RPMI7951 (cell line): ENCODE measurements at regions not wholly inside any gene's neighbourhood (a gene's known extent, or its start where the extent isn't known, plus 50 kb on each side); places are given as distances from the start of the nearest gene placed in this dataset.

Experiments used
- DNase-seq: peaks from one replicate; pipeline ENCODE4 v3.0.0-alpha.2; 2012; ENCODE audit warnings: low read depth

DNA sequence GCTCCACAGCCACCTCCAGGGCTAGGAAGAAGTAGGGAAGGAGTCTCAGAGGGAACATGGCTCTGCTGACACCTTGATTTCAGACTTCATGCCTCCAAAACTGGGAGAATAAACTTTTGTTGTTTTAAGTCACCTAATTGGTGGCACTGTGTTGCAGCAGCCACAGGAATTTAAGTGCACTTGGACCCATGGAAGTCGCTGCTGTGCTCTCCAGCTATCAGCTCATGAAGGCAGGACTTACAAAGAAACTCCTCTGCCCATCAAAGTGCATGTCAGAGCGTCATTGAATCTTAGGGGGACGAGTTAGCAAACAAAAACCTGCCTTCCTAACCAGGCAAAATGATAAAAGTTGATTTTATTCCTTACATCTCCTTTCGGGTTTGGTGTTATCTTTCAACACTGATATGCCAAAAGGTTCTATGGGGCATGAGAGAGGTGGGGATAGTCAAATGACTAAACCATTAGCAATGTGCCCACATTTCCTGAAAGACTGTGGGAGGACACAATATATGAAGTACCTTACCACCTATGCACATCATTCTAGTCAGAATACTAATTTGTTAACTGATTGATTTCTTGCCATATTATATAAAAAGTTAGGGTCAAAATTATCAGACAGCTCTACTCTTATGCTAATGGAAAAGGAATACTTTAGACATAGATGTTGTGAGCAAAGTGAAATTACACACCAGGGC, 235.8 kb upstream of the TNP1 start:
- DNase-seq: no peak

- DNase-seq: no peak
Observed at GRCh38 chr2:217092710-217093379, 233.0 kb upstream of the TNP1 start.

DNA sequence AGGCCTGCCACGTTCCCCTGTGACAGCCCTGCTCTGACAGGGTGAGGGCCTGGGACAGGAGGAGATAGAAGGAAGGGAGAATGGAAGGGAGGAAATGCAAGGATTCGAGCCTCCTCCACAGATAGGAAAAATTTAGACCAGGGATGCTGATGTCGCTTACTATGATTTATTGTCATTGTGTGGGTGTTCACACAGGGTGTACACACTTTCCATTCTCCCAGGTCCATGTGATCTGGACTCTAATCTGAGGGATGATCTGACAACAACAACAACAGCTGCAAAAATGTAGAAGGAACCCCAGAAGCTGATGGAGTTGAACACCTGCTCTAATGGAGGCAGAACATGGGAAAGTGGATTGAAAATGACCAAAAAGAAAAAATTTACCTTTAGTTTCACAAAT, 231.7 kb upstream of the TNP1 start:
- no peak for DNase-seq

DNA sequence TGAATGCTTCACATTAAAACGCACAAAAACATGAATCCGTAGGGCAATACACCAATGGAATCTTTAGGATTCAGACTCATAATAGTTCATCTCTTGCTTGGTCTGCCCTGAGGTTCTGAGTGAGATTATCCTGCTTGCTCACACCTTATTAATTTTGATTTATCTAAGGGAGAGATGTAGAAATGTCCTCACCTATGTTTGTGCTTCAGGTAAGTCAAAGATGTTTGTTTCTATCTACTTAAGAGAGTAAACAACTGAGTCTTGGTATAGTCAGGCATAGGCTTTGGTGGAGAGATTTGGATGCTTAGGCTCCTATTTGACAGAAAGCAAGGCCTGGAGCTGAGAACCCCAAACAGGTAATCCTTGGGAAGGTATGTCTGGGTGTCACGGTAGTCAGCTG, 231.0 kb upstream of the TNP1 start:
- no peak for DNase-seq

- peak; percentile 66 for DNase-seq
Observed at GRCh38 chr2:217090024-217090473, 230.2 kb upstream of the TNP1 start.

GRCh38 chr2:217086718-217087117, 226.9 kb upstream of the TNP1 start:
- no peak for DNase-seq

DNA sequence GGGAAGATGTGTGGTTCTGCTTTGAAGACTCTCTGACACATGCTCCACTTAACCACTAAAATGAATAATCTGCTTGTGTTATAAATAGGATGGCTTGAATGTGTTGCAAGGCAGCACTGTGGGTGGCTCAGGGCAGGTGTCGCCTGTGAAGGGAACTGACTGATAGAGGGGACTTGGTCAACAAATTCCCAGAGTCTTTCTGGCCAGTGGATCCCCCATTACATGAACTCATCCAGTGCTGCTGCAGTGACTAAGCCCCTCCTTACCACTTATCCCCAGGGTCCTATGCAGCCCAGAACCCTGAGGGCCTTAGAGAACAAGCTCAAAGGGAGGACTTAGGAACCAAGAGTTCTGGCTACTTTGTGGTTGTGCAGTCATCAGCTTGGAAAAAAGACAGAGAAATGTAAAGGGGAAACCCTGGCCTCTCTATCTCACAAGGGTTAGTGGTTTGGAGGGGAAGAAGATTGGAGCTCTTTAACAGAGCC, 226.2 kb upstream of the TNP1 start:
- DNase-seq: peak; percentile 90

- DNase-seq: peak; percentile 84
Observed at GRCh38 chr2:217085543-217085942, 225.7 kb upstream of the TNP1 start.

- DNase-seq: no peak
Observed at GRCh38 chr2:217081799-217082198, 221.9 kb upstream of the TNP1 start.

- DNase-seq: no peak
Observed at GRCh38 chr2:217079165-217079564, 219.3 kb upstream of the TNP1 start.

DNA sequence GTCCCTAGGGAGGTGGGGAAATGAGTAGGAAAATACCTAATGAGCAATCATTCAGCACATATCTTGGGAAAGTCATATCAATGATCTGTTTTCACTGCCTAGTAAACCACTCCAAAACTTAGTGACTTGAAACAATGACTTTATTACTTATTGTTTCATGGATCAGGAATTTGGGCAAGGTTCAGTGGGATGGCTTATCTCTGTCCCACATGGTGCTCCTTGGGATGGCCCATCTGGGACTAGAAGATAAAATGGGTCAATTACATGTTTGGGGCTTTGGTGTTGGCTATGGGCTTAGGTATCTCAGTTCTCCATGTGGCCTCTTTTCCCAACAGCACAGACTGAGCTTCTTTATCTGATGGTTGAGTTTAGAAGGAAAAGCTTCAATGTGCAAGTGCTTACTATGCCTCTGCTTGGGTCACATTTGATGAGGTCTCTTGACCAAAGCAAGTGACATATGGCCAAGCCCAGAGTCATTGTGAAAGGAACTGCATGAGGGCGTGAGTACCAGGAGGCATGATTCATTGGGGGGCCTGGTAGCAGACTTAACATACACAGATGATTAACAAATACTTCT, 218.1 kb upstream of the TNP1 start:
- no peak for DNase-seq

GRCh38 chr2:217076657-217077232, 216.9 kb upstream of the TNP1 start:
- no peak for DNase-seq

DNA sequence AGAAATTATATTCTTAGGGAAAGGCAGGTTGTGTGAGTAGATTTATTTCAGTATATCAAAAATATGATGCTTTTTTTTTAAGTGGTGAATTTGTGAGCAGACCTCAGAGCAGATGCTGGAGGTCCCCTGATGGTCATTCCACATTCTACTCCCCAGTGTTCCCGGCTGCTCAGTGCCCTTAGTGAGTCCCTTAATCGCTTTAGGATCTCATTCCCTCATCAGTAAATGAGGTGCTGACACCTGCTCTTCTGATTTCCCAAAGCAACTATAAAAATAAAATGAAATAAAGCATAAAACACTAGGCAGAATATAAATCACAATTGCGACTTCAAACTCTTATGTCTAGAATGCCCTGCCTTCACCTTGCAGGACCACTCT, 216.2 kb upstream of the TNP1 start:
- DNase-seq: no peak

DNA sequence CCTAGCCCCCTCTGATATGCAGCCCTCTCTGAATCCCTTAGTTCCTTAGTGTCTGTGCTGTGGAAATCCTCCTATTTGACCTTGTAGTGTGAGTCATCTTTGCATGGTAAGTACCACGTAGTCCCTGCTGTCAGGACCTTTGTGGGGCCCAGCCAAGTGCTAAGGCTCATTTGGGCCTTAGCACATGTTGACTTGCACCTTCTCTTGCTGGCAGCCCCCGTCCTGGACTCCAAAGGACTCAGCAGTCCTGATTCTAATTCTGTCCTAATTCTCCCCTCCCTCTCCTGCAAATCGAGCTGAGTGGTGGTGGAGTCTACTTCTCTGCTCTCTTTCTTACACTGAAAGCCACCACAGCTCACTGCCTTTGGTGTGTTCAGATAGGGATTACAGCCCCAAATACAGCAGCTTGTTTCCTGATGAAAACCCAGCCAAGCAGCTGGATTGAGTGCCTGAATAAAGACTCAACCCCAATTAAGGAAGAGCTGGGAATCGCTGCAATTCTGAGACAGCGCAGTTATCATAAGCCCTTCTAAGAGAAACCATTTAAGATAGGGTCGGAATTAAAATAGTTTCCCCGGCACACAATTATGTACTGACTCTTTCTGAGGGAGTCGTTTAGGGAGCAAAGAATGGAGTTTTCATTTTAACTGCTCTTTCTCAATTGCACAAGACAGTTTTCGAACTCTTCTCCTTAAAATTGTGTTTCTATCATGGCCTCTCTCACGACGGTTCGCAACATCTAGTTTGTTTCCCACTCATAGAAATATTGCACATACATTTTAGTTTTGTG, 215.6 kb upstream of the TNP1 start:
- peak; percentile 59 for DNase-seq

- peak; percentile 37 for DNase-seq
Observed at GRCh38 chr2:217074576-217075255, 214.9 kb upstream of the TNP1 start.

- DNase-seq: no peak
Observed at GRCh38 chr2:217071416-217071815, 211.6 kb upstream of the TNP1 start.

GRCh38 chr2:217070611-217071010, 210.7 kb upstream of the TNP1 start:
- no peak for DNase-seq

DNA sequence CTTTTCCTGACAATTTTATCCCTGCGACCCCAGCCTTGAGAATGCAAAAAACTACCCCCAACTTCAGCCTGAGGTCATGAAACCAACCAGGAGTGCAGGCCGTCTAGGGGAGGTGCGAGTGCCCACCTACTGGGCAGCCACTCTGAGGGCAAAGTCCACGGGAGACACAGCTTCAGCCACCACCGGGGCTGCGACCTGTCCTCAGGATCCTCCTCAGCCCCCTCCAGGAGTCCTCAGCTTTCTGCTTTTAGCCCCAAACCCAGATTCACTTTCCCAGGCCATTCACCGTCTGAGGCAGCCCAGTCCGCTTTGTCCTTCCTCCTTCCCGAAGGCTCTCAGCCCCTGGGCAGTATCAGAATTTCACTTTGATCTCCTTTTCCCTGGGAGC, 210.2 kb upstream of the TNP1 start:
- DNase-seq: no peak

DNA sequence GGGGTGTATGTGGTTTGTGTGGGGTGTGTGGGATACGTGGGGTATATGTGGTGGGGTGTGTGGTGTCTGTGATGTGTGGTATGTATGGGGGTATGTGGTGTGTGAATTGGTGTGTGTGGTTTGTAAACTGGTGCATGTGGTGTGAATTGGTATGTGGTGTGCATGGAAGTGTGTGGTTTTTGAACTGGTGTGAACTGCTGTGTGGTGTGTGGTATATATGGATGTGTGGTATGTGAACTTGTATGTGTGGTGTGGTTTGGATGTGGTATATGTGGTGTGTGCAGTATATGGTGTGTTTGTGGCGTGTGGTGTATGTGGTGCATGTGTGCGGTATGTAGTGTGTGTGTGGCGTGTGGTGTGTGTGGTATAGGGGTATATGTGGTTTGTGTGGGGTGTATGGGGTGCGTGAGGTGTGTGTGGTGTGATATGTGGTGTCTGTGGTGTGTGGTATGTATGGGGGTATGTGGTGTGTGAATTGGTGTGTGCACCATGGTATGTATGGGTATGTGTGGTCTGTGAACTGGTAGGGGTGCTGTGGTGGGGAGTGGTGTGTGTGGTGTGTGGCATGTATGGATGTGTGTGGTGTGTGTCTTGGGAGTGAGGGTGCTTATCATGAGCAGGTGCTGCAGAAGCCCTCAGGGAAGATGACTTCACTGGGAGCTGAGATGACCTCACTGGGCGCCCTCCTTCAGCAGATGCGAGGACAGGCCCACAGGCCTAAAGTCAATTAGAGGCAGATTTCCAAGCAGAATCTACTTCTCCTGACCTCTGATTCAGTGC, 209.6 kb upstream of the TNP1 start:
- DNase-seq: peak; percentile 56

DNA sequence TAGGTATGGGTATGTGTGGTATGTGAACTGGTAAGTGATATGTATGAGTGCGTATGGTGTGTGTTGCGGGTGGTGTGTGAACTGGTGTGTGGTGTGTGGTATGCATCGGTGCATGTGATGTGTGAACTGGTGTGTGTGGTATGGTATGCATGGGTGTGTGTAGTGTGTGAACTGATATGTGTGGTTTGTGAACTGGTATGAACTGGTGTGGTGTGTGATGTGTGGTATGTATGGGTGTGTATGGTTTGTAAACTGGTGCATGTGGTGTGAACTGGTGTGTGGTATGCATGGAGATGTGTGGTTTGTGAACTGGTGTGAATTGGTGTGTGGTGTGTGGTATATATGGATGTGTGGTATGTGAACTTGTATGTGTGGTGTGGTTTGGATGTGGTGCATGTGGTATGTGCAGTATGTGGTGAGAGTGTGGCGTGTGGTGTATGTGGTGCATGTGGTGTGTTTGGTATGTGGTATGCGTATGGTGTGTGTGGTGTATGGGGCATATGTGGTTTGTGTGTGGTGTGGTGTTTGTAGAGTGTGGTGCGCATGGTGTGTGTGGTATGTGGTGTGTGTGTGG, 208.9 kb upstream of the TNP1 start:
- DNase-seq: no peak
